Skin epidermis (tissue), 12 donors: ENCODE measurements at regions not wholly inside any gene's neighbourhood (a gene's known extent, or its start where the extent isn't known, plus 50 kb on each side); places are given as distances from the start of the nearest gene placed in this dataset.

Experiments
- H3K27ac ChIP-seq, 21 experiments: fragments of 200-600 bp; sonication (generic) in 11 of 21; one replicate each; pipeline ENCODE4 v1.5.0; 2020; ENCODE audit warnings: mild to moderate bottlenecking in 3 of 21, inconsistent platforms in 2 of 21, moderate library complexity in 2 of 21
- H3K4me3 ChIP-seq, 7 experiments: fragments of 200-600 bp; sonication (generic) in 2 of 7; one replicate each; pipeline ENCODE4 v1.5.0; 2020; ENCODE audit warnings: inconsistent platforms in 2 of 7, mild to moderate bottlenecking in 2 of 7, moderate library complexity in 1 of 7

GRCh38 chr2:66872081-66872985 is 437.4 kb downstream of the MEIS1 start:
- H3K4me3 ChIP-seq, result no peak overlapping the region
- no peak overlapping the region for H3K27ac ChIP-seq

GRCh38 chr2:66872986-66873754 is 438.2 kb downstream of the MEIS1 start:
- H3K4me3 ChIP-seq, result no peak overlapping the region
- no peak overlapping the region for H3K27ac ChIP-seq

GRCh38 chr2:66874411-66874810 is 439.5 kb downstream of the MEIS1 start:
- Histone ChIP-seq H3K4me3 (no peak overlapping the region), H3K27ac (no peak overlapping the region)

DNA sequence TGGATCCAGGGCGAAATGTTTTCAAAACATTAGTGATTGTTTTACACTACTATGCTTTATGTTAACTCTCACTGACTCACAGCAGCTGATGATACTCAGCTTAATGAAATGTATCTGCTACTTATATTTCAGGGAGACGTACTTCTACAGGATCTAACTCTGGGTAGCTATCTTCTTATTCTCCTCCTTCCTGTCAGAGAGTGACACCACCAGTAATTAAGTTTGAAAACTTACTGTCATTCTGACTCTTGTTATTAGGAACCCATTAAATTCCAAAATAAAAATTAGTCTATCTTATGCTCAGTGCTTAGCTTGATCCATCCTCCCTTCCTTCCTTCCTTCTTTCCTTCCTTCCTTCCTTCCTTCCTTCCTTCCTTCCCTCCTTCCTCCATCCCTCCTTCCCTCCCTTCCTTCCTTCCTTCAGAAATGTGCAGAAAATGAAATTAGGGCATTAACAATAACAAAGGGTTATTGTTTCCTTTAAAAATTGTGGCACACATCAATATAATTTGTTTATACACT is 441.1 kb downstream of the MEIS1 start:
- H3K4me3 ChIP-seq, result no peak overlapping the region
- no peak overlapping the region for H3K27ac ChIP-seq

DNA sequence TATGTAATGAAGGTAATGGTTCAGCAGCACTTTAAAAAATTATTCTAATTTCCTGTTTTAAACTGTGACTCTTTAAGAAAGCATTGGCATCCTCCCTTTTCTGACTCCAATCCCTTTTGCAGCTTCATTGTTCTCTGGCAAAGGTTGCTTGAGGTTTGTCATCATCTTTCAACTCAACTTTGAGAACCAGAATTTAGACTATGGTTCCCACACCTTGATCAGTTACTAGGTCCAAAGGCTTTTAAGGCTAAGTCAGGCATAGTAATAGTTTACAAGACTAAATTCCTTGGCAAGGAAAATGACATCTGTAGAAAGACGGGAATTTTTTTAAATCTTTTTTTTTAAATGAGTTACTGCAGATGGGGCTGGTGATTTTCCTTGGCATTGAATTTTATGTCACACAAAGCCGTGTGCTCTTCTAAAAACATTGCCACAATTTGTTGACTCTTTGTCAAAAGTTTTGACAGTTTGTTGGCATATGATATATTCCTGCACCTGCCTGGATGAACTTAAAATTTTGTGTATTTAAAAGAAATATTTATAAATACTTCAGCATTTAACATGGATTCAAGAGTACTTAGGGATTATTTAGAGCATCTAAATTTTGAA is 451.0 kb downstream of the MEIS1 start:
- H3K4me3 ChIP-seq, result no peak overlapping the region
- no peak overlapping the region for H3K27ac ChIP-seq

DNA sequence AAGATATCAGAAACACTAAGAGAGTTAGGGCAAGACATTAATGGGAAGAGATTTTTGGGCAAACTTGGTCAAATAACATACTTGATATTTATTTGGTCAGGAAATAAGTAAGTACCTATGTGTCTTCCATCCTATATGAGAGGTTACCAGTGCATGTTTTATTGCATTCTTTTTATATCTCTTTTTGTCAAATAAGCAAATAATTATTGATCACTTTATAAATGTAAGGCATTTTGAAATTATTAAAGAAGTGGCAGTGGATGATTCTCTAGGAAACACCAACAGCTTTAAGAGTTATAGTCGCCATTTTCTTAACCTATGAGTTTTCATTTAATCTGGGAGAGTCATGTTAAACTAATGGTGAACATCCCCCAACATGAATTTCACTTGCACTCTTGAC is 453.3 kb downstream of the MEIS1 start:
- H3K4me3 ChIP-seq, result no peak overlapping the region
- no peak overlapping the region for H3K27ac ChIP-seq

GRCh38 chr2:66888791-66889631 is 454.1 kb downstream of the MEIS1 start:
- H3K27ac ChIP-seq, result no peak overlapping the region

GRCh38 chr2:66889632-66889882 is 454.6 kb downstream of the MEIS1 start:
- Histone ChIP-seq H3K27ac (no peak overlapping the region), H3K4me3 (no peak overlapping the region)

More at GRCh38 chr2:66888791-66889631, 454.1 kb downstream of the MEIS1 start:
- H3K4me3 ChIP-seq, result no peak overlapping the region

DNA sequence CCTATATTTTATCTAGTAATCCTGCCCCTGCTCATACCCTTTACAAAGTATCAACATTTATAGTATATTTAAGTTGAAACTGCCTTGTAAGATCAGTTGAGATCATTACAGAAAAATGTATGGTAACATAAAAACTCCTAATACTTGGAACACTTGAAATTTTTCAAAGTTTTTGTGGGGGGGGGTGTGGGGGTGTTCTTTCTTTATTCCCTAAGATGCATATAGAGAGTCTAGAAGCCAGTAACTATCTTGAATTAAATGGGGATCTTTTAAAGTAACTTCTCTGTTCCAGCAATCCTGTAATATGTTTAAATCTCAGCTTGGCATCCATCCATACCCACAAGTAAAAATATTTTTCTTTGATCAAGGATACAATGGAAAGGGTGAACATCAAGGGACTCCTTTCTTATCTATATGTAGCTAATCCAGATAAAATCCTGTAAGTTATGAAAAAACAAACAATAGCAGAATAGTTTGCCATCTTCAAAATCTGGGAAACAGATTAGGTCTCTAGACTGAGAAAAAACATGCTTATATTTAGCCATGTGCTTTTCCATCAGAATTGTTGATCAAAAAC is 455.3 kb downstream of the MEIS1 start:
- Histone ChIP-seq H3K4me3 (no peak overlapping the region), H3K27ac (no peak overlapping the region)

GRCh38 chr2:66895206-66895605 is 460.3 kb downstream of the MEIS1 start:
- no peak overlapping the region for H3K4me3 ChIP-seq
- H3K27ac ChIP-seq, result no peak overlapping the region

GRCh38 chr2:66896131-66896530 is 461.2 kb downstream of the MEIS1 start:
- H3K27ac ChIP-seq, result no peak overlapping the region
- H3K4me3 ChIP-seq, result no peak overlapping the region

DNA sequence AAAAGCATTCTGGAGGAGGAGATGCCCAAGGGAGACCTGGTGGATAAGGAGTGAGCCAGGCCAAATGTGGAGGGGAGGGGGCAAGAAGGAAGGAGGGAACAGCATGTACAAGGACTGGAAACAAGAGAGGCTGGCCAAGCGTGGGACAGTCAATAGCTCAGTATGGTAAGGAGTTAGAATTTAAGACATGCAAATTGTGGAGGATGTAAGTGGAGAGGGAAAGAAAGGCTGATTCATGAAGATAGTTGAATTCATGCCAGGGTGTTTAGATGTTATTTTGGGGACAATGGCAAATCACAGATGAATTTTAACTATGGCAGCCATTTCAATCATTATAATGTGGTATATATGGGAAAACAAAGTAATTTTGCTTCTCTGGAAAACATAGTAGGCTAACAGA is 462.3 kb downstream of the MEIS1 start:
- no peak overlapping the region for H3K27ac ChIP-seq
- no peak overlapping the region for H3K4me3 ChIP-seq

DNA sequence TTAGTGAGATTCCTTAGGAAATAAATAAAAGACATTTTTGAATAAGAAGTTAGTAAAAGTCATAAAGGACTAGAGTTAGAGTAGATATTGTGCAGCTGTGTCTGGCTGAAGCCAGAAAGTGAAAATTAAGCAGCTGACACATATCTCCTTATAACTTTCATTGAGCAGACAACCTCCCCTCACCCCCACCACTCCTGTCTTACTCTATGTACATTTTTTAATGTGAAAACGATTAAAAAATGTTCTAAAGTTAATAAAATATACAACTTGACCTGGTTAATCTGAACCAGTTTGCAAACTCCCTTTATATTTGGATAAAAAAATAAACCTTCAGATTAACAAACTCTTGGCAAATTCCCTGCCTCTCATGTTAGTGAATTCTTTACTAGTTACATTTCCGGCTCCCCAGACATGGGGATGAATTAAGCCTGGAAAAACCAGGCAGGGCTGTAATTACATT is 462.8 kb downstream of the MEIS1 start:
- Histone ChIP-seq H3K4me3 (no peak overlapping the region), H3K27ac (no peak overlapping the region)

DNA sequence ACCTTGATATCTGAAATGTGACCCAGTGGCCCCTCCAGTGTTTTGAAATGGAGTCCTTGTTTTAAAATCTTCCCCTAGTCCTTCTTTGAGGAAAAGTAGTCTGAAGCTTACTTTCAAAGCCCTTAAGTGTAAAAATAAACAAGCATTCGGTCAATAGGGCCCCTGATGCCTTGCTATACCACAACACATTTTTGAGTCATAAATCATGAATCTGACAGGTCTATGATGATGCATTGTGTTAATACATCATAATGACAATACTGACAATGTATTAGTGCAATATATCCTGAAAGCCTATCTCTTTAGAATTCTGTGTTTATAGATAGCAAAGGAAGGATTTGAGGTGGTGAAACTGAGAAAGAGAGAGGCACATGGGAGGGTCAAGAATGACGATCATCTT is 464.2 kb downstream of the MEIS1 start:
- no peak overlapping the region for H3K4me3 ChIP-seq
- H3K27ac ChIP-seq, result no peak overlapping the region

DNA sequence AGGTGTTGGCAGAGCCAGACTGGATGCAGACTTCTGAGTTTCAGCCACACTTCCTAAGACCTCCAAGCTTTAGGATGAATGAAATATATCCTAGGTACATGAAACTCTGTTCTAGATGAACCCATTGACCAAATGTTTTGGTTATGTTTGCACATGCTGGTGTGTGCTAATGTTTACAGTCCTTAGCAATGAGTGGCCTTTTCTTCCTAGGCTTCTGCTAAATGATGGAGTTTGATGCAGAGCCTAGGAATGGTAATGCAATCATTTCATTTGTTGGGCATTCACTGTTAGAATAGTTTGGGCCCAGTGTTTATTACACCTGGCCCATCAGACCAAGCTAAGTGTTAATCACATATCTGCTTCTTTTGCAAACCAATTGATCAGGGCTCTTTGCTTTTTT is 464.7 kb downstream of the MEIS1 start:
- Histone ChIP-seq H3K27ac (no peak overlapping the region), H3K4me3 (no peak overlapping the region)

GRCh38 chr2:66901344-66901743 is 466.4 kb downstream of the MEIS1 start:
- Histone ChIP-seq H3K4me3 (no peak overlapping the region), H3K27ac (no peak overlapping the region)

DNA sequence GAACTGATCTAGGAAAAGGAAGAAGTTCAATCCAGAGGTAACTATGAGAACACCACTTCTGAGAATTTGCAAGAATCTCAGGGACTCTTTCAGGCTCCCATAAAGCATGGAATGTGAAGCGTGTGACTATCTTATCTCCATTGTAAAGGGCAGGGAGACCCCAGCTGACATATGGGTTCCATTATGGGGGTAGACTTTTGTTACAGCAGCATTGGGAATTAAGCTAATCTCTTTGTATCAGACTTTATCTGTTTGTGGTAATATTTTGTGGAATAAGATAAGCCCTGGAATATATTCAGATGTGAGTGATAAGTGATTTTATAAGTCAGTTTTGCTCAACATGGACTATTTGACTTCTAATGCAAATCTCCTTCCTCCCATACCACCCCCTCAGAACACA is 468.3 kb downstream of the MEIS1 start:
- Histone ChIP-seq H3K27ac (no peak overlapping the region), H3K4me3 (no peak overlapping the region)

- no peak overlapping the region for H3K4me3 ChIP-seq
- H3K27ac ChIP-seq, result no peak overlapping the region
Measured at GRCh38 chr2:66903745-66904465, 469.0 kb downstream of the MEIS1 start.

GRCh38 chr2:66915237-66915636 is 480.3 kb downstream of the MEIS1 start:
- Histone ChIP-seq H3K4me3 (no peak overlapping the region), H3K27ac (no peak overlapping the region)
